Suppressor macrophage (primary cell): ENCODE measurements at regions not wholly inside any gene's neighbourhood (a gene's known extent, or its start where the extent isn't known, plus 50 kb on each side); places are given as distances from the start of the nearest gene placed in this dataset.
A peak's percentile ranks its signal among the peaks of the same experiment; 100 is the strongest.
"Not testable (repeated sequence)": the region's sequence is repeated elsewhere in the genome, so short reads cannot be mapped to it uniquely, and the experiment has no call there.

ENCODE experiments used
- DNase-seq, 4 experiments: peaks; one replicate each; pipeline ENCODE4 v3.0.0-alpha.2; 2020 to 2022

DNA sequence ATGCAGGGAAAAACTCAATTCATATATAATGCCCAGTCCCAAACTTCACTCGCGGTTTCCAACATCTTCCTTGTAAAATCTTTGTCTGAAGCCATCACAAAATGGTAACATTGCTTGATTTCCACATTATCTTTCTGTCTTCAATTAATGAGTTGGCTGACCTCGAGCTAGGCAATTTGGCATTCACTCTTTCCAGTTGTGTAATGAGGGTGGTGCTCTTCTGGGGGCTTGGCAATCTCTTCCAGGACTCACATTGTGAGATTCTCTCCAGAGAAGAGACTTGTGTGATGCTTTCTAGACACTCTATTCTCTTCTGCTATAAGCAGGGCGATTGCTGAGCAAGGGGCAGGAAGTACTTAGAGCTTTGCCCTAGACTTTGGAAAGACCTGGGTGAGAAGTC lies 179.5 kb downstream of the JCAD start:
- DNase-seq, result no peak

DNA sequence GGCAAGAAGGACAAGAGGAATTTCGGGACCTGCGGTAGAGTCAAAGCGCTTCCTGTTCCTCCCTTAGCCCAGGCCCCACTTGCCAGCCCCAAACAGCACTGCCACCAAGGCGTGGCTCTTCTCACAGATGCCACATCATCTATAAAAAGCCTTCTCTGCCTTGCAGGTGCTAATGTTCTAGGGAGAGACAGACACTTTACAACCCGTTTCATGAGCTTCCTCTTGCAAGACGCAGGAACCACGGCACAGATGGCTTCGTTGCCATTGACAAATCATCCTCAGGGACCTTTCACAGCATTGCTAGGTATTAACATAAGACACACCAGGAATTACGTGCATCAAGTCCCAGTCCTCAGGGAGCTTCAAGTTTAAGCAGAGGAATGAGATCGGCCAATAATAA lies 180.9 kb downstream of the JCAD start:
- DNase-seq, result peak; percentile 2 to 19 (median 13)

DNA sequence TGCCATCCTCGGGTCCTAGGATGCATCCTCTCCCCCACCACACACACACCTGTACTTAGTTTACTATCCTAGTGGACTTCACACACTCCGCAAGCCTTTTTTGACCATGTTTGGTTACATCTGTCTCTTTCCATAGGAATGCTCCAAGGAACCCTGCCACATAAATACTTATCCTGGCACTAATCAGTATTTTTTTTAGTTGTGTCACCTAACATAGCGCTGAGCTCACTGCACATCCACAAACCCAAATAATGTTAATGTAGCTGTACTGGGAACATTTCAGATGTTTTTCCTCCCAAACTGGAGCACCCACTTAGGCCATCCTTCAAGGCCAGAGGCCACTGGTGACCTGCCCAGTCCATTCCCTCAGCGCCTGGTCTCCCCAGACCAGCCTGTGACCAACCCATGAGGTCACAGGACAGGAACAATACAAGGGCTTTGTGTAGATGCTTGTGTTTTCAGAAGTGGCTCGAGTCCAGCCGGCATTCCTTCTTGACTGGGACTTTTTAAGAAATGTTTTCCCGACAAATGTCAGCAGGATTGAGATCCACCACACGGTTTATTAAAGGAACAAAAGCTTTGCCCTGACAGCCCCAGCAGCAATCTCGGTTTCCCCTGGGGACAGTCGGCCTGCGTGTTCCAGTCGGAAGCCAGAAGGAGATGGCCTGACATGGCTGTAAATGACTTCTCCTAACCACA lies 181.4 kb downstream of the JCAD start:
- peak in 1 of 4 experiments; percentile 23 for DNase-seq

DNA sequence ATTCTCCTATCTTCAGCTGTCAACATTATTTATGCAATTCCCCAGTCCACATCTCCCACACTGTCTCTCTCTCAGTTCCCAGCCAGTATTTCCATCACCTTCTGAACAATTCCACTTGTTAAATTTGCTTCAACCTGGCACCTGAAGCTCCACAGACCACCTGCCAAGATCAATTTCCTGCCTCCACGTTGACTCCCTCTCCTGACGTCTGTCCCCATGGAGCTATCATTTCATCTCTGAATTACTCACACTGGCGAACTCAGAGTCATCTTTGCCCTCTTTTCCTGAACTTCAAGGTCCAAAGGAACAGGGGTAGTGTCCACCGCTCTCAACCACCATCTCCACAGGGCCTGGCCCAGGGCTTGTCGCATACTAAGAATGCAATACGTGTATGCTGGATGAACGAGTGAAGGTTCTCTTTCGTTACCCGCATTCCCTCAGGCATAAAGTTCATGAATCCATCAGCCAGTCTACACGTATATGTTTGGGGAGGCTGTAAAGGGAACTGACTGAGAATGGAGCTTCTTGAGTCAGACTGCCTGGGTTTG lies 183.3 kb downstream of the JCAD start:
- no peak for DNase-seq

DNA sequence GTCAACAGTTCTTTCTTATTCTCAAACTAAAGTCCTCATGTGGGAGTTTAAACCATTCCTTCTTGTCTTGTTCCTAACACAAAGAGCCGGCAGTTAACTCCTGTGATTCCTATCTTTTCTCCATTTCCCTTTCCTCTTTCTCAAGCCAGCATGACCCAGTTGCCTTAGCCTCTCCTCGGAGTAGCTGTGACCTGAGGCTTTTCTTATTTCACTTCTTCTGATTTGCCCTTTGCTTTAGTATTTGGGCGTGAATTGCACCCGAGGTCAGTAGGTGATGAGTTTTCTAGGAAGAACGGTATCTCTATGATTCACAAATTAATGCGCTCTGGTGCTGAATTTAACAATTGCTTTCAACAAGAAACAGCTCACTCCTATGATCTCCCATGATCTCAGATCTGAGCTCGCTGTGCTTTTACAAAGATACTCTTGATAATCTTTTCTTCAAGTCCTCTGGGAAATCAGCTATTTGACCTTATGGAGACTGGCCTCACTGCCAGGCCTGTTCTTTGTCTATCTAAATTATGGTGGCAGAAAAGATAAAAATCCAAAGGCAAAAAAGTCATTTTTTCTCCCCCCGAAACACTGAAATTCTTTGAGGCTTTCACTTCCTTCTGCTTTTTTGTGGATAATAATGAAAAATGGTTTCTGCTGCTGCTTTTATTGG lies 184.6 kb downstream of the JCAD start:
- peak in 3 of 4 experiments; percentile 6 to 31 (median 13) for DNase-seq

DNA sequence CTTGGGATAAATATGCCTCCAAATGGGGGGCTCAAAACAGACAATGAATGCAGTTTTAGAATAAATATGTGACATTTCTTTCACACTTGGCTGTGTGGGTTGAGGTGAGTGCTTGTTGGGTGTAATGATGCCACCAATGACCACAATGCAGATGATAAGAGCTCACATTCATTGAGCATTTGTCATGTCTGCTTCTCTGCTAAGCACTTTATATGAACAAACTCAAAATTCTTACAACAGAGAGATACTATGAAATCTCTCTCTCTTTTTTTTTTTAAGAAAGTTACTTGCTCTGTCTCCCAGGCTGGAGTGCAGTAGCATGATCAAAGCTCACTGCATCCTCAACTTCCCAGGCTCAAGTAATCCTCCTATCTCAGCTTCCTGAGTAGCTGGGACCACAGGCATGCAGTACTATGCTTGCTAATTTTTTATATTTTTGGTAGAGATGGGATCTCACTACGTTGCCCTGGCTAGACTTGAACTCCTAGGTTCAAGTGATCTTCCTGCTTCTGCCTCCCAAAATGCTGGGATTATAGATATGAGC lies 185.4 kb downstream of the JCAD start:
- no peak for DNase-seq

DNA sequence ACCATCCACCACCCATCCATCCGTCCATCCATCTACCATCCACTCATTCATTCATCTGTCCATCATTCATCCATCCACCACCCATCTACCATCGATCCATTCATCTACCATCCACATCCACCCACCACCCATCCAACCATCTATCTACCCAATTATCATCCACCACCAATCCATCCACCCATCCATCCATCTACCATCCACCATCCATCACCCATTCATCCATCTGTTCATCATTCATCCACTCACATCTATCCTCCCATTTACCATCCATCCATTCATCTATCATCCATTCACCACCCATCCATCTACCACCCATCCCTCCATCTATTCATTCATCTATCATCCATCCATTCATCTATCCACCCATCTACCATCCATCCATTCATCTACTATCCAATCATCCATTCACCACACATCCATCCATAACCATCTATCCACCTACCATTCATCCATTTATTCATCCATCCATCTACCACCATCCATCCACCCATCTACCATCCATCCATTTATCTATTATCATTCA lies 188.8 kb downstream of the JCAD start:
- no peak for DNase-seq

DNA sequence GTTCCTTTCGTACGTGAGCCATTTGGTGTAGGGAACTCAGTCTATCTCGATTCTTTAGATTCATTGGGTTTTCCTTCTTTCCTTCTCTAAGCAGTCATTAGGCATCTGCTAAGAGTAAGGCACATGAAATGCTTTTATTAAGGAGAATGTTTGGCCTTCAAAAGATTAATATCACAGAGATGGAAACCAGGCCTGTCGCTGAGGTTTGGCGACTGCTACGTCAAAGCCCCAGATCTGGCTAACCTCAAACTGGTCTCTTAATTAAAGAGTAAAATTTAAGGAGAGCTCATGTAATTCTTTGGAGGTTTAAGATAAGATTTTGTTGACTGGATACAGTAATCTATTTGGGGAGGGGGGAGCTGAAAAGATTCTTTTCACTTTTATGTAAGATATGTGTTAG lies 189.8 kb downstream of the JCAD start:
- no peak for DNase-seq

DNA sequence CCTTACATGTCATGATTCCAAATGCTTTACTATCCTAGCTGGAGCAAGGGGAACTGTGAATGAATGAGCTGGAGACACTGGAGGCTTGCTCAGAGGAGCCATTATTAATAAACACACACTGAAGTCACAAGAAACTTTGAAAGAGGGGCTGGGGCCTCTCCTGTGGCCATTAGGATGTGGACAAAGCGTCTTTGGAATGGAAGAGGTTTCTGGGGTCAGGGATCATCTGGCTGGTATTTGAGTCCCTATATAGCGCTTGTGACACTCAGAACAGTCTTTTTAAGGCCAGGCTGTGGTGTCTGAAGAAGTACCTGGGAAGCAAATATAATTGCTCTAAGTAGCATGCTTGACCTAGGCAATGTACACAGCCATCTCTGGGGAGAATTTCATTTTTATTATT lies 193.0 kb downstream of the JCAD start:
- no peak for DNase-seq

DNA sequence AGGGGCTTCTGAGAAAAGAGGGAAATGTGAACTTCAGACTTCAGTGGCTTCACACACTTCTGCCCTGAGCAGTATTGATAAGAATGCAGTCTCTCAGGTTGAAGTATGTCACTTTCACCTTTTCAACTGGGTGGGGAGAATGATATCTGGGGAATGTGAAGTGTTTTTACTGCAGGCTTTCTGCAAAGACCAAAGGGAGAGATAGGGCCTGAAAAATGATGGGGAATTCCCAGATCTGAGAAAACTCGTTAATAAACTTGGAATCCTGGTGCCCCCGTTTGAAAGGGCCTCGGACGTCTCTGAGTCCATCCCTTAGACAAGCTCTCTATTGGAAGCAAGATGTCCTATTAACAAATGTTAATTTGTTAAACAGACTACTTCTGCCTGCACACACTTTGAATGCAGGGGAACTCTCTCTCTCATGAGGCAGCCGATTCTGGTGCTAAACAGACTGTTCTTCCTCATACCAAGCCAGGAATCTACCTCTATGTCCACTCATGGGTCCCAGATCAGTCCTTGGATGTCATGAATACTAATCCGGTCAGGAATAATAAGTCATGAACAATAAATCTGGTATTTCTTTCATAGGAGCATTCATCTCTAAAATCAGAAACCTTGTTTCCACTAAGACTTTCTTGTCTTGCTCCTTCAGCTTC lies 193.6 kb downstream of the JCAD start:
- DNase-seq, result no peak

DNA sequence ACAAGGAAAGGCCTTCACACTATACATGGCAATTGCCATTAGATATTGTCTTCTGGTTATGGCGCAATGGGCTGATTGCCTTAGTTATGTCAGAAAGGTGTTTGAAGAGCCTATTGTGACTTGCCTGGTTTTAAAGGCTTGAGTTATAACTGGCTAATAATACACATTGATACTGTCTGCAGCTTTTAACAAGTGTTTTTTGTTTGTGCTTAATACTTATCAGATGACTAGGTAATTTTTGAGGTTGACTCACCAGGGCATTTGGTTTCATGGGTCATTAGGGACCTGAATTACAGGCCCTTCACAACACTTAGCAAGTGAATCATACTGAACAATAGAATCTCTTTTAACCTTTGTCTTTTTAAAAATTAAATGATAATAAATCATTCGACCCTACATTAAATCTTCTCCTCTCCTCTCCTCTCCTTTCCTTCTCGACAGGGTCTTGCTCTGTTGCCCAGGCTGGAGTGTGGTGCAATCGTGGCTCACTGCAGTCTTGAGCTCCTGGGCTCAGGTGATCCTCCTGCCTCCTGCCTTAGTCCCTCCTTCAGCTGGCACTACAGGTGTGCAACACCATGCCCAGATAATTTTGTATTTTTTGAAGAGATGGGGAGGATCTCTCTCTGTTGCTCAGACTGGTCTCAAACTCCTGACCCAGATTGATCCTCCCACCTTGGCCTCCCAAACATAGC lies 196.3 kb downstream of the JCAD start:
- no peak for DNase-seq

DNA sequence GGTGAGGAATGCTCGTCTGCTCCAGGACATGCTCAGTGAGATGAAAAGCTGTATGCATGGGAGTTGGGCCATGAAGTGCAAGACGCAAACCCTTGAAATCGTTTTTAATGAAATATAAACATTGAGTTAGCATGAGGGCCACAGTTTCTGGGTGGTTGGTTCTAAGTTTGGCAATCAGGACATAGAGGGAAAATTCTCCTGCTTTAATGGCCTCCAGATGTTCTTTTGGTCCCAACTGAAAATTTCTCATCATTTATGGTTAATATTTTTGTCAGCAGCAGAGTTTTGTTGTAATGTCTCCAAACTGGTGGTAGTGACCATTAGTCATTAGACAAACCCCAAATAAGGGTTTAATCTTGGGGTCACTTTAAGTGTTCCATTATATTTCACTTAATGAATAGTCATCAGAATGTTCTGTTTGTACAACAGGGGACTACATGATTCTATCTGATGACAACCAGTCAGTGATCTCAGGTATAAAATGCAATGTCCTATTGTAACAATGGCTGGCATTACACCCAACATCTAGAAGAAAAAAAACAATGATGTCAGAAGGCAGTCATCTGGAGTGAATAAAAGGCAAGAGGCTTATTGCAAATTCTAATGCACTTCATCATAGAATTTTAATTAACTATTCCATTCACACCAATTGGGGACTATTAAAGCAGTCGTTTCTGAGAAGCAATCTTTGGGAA lies 197.4 kb downstream of the JCAD start:
- DNase-seq, result no peak

DNA sequence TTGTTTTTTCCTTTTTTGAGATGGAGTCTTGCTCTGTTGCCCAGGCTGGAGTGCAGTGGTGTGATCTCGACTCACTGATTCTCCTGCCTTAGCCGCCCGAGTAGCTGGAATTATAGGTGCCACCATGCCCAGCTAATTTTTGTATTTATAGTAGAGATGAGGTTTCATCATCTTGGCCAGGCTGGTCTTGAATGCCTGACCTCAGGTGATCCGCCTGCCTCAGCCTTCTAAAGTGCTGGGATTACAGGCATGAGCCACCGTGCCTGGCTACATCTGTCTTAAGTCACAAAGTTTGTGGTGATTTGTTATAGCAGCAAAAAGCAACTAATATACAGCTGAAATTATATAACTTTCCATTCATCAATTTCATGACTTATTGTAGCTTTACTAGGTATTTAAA lies 198.2 kb downstream of the JCAD start:
- DNase-seq, result not testable (repeated sequence)

DNA sequence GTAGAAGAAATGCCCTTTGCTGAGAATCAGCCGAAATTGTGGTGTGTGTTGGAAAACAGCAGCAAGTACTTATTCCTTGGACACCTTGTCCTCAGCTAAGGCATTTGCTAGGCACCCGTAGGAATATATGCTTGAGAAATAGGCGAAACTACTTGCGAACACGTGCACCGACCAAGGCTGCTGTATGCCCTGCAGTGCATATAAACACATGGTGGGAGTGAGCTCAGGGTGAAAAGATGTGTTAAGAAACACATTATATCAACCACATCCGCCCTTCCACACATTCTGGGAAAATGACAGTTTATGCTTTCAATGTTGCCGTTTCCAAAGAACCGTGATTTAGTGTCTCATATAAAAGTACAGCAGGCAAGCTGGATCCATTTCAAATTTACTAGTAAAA lies 199.2 kb downstream of the JCAD start:
- DNase-seq, result no peak

DNA sequence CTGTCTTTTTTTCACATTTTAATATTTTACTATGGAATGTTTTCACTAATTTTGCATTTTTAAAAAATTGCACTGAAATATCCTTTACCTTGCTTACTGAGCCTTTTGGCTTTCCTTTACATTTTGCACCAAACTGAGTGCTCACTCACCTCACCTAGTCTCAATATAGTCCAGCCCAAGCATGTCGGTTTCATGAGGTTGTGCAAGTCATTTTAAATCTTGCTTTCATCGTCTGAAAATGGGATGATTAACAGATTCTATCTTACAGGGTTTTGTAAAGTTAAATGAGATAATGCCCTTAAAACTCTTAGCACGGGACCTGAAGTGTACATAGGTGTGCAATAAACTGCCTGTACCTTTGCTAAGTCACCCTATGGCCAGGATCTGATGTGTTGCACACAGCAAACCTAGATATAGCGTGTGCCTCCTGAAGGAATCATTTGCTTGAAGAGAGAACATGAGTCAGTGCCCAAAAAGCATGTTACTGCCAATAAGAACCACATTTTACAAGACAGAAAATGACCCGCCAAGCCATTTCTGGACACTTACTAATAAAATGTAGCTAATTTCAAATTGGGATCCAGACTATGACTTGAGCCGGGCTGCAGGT lies 199.8 kb downstream of the JCAD start:
- no peak for DNase-seq

DNA sequence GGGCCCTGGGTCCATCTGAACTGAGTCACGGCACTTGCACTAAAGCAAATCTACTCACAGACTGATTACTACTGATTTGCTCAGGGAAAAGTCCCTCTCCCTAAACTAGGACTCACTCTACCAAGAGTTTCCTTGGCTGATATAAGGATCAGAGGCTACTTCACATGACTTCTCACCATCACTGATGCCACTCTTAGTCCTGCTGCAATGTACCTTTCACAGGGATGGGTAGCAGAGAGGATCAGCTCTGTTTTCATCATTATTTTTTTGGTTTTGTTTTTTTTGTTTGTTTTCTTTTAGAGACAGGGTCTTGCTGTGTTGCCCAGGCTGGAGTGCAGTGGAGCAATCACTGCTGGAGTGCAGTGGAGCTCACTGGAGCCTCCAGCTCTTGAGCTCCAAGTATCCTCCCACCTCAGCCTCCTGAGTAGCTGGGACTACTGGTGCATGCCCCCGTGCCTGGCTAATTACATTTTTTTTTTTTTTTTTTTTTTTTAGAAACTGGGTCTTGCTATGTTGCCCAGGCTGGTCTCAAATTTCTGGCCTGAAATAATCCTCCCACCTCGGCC lies 200.6 kb downstream of the JCAD start:
- DNase-seq, result no peak

DNA sequence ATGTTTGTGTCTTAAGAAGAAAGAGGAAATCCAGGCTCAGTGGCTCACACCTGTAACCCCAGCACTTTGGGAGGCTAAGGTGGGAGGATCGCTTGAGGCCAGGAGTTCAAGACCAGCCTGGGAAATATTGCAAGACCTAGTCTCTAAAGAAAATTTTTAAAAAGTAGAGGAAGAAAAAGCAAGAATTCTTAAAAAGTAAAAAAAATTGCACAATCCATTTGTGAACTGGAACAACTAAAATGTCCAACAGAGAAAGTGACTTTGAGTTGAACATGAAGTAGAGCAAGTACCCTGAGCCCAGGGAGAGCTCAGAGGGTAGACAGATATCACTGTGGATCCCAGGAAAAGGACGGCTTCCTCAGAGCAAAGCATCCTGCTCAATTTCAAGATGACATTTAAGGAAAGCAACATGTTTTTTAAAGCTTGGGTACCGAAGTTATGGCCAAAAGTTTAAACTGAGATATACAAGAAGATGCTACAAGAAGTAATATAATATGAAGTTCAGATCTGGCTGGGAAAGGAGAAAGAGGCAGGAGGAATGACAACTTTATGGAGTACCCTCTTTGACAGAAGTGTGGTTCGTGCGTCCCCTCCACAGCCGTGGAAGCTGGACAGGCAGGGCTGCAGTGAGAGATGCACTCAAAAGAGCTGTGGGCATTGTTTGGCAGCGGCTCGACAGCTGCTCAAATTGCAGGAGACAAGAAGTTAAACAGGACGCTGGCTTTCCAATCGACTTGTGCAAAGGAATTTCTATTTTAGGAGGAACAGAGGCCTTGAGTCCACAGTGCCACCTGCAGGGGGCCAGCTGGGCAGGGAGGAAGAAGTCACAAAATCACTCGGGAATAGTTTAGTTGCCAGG lies 201.3 kb downstream of the JCAD start:
- DNase-seq, result peak; percentile 49 to 78 (median 68)

DNA sequence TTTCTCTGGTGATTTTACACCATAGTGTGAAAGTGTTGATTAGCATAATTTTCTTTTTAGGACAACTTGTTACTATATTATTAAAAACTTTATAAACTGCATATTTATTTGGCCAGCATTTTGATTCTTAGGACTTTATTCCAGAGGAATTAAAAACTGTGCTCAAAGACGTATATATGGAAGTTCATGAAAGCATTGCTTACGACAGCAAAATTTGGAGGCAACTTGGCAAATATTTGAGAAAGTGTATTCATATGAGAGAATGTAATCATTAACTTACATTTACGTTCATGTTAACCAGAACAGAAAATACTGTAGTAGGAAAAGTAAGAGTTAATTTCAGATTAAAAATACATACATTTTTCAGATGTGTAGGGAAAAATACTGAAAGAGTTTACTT lies 203.1 kb downstream of the JCAD start:
- no peak for DNase-seq

DNA sequence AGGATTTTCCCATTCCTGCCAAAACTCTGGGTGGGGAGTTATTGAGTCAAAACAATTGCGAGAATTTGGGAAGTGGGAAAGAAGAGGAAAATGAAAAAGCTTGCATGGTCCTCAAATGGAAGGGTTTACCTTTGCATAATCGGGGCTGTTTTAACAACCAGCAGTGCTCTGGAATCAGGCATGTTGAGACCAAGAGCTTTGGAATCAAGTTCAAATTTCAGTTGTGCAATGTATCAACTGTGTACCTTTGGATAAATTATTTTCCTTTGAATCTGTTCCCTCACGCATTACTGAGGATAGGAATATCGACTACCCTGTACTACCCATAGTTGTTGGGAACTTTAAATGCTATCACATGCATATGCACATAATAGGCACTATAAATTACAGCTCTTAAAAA lies 205.5 kb downstream of the JCAD start:
- no peak for DNase-seq

DNA sequence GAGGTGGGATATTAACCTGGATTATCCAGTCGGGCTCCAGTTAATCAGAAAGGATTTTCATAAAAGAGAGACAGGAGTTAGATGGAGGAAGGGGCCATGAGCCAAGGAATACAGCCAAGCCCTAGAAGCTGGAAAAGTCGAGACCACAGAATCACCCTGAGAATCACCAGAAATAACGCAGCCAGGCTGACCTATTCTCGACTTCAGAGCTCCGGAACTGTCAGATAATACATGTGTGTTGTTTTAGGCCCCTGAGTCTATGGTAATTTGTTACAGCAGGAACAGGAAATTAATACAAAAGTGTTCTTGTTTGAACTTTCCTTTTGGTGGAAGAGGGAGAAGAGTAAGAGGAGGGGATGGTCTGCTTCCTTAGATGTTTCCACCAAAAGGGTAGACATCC lies 208.1 kb downstream of the JCAD start:
- DNase-seq, result no peak
